Hematopoietic multipotent progenitor cell (in vitro differentiated cells): ENCODE measurements at regions not wholly inside any gene's neighbourhood (a gene's known extent, or its start where the extent isn't known, plus 50 kb on each side); places are given as distances from the start of the nearest gene placed in this dataset.

Experiments used
- DNase-seq, 3 donors: peaks; one replicate each; pipeline ENCODE4 v3.0.0-alpha.2; 2011 to 2015; ENCODE audit warnings: low read depth in 2 of 3, low spot score in 2 of 3

GRCh38 chrY:15594179-15594578 is 1069.8 kb downstream of the NLGN4Y start:
- DNase-seq: no peak

- no peak for DNase-seq
Measured at GRCh38 chrY:15600565-15600964, 1076.2 kb downstream of the NLGN4Y start.

- DNase-seq: no peak
Measured at GRCh38 chrY:15624370-15624769, 1100.0 kb downstream of the NLGN4Y start.

DNA sequence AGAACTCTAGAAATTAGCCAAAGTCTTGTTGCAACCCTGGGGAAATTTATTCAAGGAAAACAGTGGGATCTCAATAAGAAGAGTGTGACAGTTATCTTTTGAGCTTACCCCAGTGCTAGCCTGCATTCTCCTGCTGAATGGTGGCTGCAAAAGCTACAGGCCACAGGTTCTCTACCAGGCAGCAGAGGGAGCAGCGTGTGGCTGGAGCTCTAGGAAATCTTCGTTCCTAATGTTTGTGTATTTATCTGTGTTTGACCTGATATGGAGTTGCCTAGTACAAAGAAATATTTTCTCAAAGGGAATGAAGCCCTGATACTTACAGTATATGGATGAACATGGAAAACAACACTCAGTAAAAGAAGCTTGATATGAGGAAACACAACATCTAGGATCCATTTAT is 1100.6 kb downstream of the NLGN4Y start:
- no peak for DNase-seq

GRCh38 chrY:15648198-15648597 is 1123.9 kb downstream of the NLGN4Y start:
- DNase-seq: no peak

- no peak for DNase-seq
Measured at GRCh38 chrY:15650056-15650455, 1125.7 kb downstream of the NLGN4Y start.

GRCh38 chrY:15688531-15688930 is 1164.2 kb downstream of the NLGN4Y start:
- no peak for DNase-seq

GRCh38 chrY:15689994-15690393 is 1165.7 kb downstream of the NLGN4Y start:
- no peak for DNase-seq

- DNase-seq: no peak
Measured at GRCh38 chrY:15702131-15702530, 1177.8 kb downstream of the NLGN4Y start.

DNA sequence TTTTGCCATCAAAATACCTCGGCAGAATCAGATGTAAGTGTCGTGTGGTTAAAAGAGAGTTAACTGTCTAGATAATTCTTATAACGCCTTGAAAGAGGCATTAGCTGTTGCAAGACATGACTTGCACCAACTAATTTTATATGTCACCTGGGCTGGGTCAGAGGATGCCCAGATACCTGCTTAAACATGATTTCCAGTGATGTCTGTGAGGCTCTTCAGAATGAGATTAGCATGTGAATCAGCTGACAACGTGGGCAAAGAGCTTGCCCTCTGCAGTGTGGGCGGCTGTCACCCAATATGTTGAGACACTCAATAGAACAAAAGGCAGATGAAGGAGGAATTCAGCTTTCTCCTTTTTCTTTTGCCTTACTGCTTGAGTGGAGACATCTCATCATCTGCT is 1180.6 kb downstream of the NLGN4Y start:
- no peak for DNase-seq

GRCh38 chrY:15749533-15750433 is 1225.5 kb downstream of the NLGN4Y start:
- DNase-seq: no peak

DNA sequence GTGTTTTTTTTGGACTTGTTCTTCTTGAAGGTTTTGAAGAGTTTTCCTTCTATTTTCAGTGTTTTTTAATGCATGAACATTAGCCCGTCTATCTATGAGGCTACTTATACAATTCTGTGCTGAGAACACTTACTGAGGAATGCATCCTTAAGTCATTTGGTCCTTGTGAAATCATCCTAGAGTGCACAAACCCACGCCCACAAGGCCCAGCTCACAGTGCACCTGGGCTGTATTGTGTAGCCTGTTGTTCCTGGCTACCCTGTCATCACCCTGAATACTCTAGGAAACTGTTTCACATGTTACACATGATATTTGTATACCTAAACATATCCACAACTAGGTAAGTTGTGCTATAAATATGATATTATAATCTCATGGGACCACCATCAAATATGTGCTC is 1226.7 kb downstream of the NLGN4Y start:
- no peak for DNase-seq

DNA sequence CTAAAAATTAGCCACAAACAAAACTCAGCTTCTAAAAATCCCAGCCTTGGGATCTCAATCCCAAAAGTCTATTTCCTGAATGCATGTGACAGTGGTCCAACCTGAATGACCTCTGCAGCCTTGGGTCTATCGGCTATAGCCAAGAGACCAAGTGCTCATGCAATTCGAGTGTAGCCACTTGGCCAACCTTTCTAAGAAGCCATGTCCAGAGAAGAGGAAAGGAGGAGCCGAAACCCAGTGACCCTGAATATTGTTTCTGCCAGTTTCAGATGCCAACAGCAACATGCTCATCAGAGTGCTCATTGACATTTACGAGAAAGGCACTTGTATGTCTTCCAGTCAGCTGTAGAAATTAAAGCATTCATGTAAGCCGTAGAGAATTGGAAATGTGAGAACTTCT is 1231.9 kb downstream of the NLGN4Y start:
- no peak for DNase-seq

GRCh38 chrY:15773579-15773978 is 1249.2 kb downstream of the NLGN4Y start:
- no peak for DNase-seq

- DNase-seq: no peak
Measured at GRCh38 chrY:15775880-15776279, 1251.6 kb downstream of the NLGN4Y start.

GRCh38 chrY:15779891-15780290 is 1255.6 kb downstream of the NLGN4Y start:
- DNase-seq: no peak

DNA sequence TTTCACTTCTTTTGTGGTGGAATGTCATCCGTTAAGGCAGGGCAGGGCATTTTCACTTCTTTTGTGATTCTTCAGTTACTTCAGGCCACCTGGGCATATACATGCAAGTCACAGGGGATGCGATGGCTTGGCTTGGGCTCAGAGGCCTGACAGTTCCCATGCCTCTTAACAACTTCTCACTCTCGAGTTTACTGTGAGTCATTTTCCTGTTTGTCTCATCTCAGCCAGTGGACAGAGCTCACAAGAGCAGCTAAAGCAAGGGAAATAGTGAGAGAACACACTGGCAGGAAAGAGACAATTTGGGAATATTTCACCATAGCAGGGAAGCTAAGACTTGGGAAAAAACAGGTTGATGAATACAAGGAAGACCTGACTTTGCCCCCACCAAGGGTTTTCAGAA is 1275.7 kb downstream of the NLGN4Y start:
- DNase-seq: no peak

DNA sequence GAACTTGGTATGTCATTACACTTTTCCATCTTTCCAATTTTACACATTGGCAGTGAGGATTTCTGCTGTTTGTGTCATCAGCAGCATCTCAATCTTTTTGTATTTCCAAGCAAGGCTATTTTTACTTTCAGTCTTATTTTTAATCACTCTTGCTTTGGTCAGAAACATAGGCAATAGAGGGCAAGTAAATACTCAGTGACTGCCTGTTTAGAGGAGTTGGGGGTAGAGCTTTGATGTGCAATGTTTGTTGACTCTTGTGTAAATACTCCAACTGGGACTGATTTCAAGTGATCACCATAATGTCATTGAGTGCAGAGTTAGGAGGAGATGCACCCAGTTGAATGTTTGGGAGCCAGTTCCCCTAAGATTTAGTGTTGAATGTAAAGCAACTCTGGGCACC is 1281.7 kb downstream of the NLGN4Y start:
- no peak for DNase-seq

DNA sequence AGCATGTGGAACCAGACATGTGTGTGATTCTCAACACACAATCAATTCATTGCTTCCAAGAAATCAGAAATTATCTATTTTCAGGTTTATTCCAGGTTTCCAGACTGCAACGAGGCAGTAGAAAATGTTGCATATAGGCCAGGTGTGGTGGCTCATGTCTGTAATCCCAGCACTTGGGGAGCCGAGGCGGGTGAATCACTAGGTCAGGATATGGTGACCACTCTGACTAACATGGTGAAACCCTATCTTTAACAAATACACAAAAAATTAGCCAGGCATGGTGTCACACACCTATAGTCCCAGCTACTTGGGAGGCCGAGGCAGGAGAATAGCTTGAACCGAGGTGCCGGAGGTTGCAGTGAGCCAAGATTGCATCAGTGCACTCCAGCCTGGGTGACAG is 1289.9 kb downstream of the NLGN4Y start:
- DNase-seq: no peak
